ENCODE measurements at regions not wholly inside any gene's neighbourhood (a gene's known extent, or its start where the extent isn't known, plus 50 kb on each side); places are given as distances from the start of the nearest gene placed in this dataset.
"Not testable (repeated sequence)": the region's sequence is repeated elsewhere in the genome, so short reads cannot be mapped to it uniquely, and the experiment has no call there.

- Histone ChIP-seq H3K27me3 (no peaks in the 10 kb centered on the region), H3K36me3 (no peaks in the 10 kb centered on the region), H3K4me1 (no peaks in the 10 kb centered on the region), H3K9me3 (no peaks in the 10 kb centered on the region), H3K27ac (no peak overlapping the region), H3K4me3 (no peak overlapping the region)
- WGBS, 2 donors (ENCODE audit: low coverage in 1 of 2), result 42 to 62% methylated on average over 4 of the region's 4 CpGs
- ATAC-seq, result no peak
- no peak for TF ChIP-seq POLR2A (IDR thresholded peaks at IDR 0.05)
- no peak for TF ChIP-seq POLR2AphosphoS5 (IDR thresholded peaks at IDR 0.05)
- TF ChIP-seq, protein P1, sequence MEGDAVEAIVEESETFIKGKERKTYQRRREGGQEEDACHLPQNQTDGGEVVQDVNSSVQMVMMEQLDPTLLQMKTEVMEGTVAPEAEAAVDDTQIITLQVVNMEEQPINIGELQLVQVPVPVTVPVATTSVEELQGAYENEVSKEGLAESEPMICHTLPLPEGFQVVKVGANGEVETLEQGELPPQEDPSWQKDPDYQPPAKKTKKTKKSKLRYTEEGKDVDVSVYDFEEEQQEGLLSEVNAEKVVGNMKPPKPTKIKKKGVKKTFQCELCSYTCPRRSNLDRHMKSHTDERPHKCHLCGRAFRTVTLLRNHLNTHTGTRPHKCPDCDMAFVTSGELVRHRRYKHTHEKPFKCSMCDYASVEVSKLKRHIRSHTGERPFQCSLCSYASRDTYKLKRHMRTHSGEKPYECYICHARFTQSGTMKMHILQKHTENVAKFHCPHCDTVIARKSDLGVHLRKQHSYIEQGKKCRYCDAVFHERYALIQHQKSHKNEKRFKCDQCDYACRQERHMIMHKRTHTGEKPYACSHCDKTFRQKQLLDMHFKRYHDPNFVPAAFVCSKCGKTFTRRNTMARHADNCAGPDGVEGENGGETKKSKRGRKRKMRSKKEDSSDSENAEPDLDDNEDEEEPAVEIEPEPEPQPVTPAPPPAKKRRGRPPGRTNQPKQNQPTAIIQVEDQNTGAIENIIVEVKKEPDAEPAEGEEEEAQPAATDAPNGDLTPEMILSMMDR (IDR thresholded peaks at IDR 0.05), result no peak
- TF ChIP-seq EP300 (IDR thresholded peaks at IDR 0.05), result no peak
Measured at GRCh38 chr2:208725280-208725679, 318.7 kb downstream of the PTH2R start.

- ATAC-seq, result no peak
- Histone ChIP-seq H3K27ac (no peak overlapping the region), H3K4me3 (no peak overlapping the region), H3K36me3 (no peaks in the 10 kb centered on the region), H3K9me3 (no peaks in the 10 kb centered on the region), H3K27me3 (no peaks in the 10 kb centered on the region), H3K4me1 (no peaks in the 10 kb centered on the region)
- WGBS, 2 donors (ENCODE audit: low coverage in 1 of 2), result 94 to 100% methylated on average over 3 of the region's 3 CpGs
- no peak for TF ChIP-seq POLR2A (IDR thresholded peaks at IDR 0.05)
Measured at GRCh38 chr2:208726242-208726641, 319.6 kb downstream of the PTH2R start.

- 94% methylated on average over 6 of the region's 21 CpGs; no CpG with 5 or more reads in 1 of the 2 donors for WGBS, 2 donors (ENCODE audit: low coverage in 1 of 2)
- peaks cover 0 to 16% (median 0%) of the 10 kb centered on the region in 3 donors for H3K9me3 ChIP-seq
- ATAC-seq, H3K27ac ChIP-seq, H3K36me3 ChIP-seq, H3K27me3 ChIP-seq, H3K4me1 ChIP-seq, H3K4me3 ChIP-seq: not testable (repeated sequence)
Measured at GRCh38 chr2:208751663-208752415, 345.2 kb downstream of the PTH2R start.

DNA sequence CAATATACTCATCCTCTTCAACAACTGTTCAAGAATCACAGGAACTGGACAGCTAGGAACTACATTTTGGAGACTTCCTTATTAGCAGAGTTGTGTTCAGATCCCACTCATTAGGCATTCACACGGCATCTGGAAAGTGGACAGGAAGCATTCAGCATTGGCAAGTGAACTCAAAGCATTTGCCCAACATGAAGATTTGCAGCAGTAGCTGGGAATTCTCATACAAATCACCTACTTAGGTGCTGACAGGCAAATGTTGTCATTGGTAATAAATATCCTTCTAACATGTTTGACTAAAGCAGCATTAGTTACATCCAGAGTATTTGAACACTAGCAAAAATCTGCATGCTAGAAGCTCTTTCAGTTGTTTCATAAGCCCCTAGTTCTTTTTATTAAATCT lies 350.8 kb downstream of the PTH2R start:
- H3K4me1 ChIP-seq, result no peaks in the 10 kb centered on the region
- 40 to 88% methylated on average over 1 of the region's 1 CpG for WGBS, 2 donors (ENCODE audit: low coverage in 1 of 2)
- H3K27ac ChIP-seq, result no peak overlapping the region
- no peaks in the 10 kb centered on the region for H3K27me3 ChIP-seq
- H3K36me3 ChIP-seq, result no peaks in the 10 kb centered on the region
- TF ChIP-seq, protein P1 (IDR thresholded peaks at IDR 0.05), result no peak
- TF ChIP-seq POLR2A (IDR thresholded peaks at IDR 0.05) (no peak), POLR2AphosphoS5 (IDR thresholded peaks at IDR 0.05) (no peak), EP300 (IDR thresholded peaks at IDR 0.05) (no peak)
- ATAC-seq, result no peak
- no peak overlapping the region for H3K4me3 ChIP-seq
- H3K9me3 ChIP-seq, result peaks cover 0 to 24% (median 0%) of the 10 kb centered on the region in 3 donors

DNA sequence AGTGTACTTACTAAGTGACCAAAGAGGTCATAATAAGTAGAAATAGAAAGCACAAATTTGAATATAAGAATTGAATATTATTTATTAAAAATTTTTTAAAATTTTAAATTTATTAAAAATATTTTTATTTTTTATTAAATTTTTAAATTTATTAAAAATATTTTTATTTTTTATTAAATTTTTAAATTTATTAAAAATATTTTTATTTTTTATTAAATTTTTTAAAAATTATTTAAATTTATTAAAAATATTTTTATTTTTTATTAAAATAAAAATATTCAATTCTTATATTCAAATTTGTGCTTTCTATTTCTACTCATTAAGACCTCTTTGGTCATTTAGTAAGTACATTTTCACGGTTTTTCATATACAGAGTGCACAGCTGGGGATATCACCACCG lies 366.5 kb downstream of the PTH2R start:
- not testable (repeated sequence) for H3K9me3 ChIP-seq, ATAC-seq, H3K27ac ChIP-seq, H3K4me3 ChIP-seq, H3K4me1 ChIP-seq, H3K36me3 ChIP-seq, H3K27me3 ChIP-seq
- WGBS, 2 donors (ENCODE audit: low coverage in 1 of 2), result 66 to 80% methylated on average over 2 of the region's 2 CpGs

GRCh38 chr2:208781166-208781565 lies 374.6 kb downstream of the PTH2R start:
- no peak for TF ChIP-seq EP300 (IDR thresholded peaks at IDR 0.05)
- Histone ChIP-seq H3K9me3 (peaks cover 0 to 11% (median 0%) of the 10 kb centered on the region in 3 donors), H3K36me3 (no peaks in the 10 kb centered on the region), H3K4me1 (no peaks in the 10 kb centered on the region), H3K27ac (no peak overlapping the region), H3K27me3 (no peaks in the 10 kb centered on the region), H3K4me3 (no peak overlapping the region)
- WGBS, 2 donors (ENCODE audit: low coverage in 1 of 2), result 43 to 63% methylated on average over 1 of the region's 1 CpG
- ATAC-seq, result no peak

GRCh38 chr2:208782097-208782496 lies 375.5 kb downstream of the PTH2R start:
- H3K4me1 ChIP-seq, result no peaks in the 10 kb centered on the region
- no peaks in the 10 kb centered on the region for H3K36me3 ChIP-seq
- TF ChIP-seq EP300 (IDR thresholded peaks at IDR 0.05) (no peak), POLR2A (IDR thresholded peaks at IDR 0.05) (no peak), POLR2AphosphoS5 (IDR thresholded peaks at IDR 0.05) (no peak)
- TF ChIP-seq, protein P1 (IDR thresholded peaks at IDR 0.05), result no peak
- 67 to 75% methylated on average over 5 of the region's 6 CpGs for WGBS, 2 donors (ENCODE audit: low coverage in 1 of 2)
- H3K4me3 ChIP-seq, result no peak overlapping the region
- no peak overlapping the region for H3K27ac ChIP-seq
- no peaks in the 10 kb centered on the region for H3K27me3 ChIP-seq
- ATAC-seq, result no peak
- H3K9me3 ChIP-seq, result peaks cover 0 to 11% (median 0%) of the 10 kb centered on the region in 3 donors
